Colonic mucosa (tissue), 4 donors: ENCODE measurements at regions not wholly inside any gene's neighbourhood (a gene's known extent, or its start where the extent isn't known, plus 50 kb on each side); places are given as distances from the start of the nearest gene placed in this dataset.
"Not testable (repeated sequence)": the region's sequence is repeated elsewhere in the genome, so short reads cannot be mapped to it uniquely, and the experiment has no call there.

Source experiments
- DNase-seq: peaks from one replicate; pipeline ENCODE4 v3.0.0-alpha.2; 2020
- H3K27ac ChIP-seq: fragments of 200-600 bp; one replicate; pipeline ENCODE4 v1.8.0; 2021
- H3K27me3 ChIP-seq: fragments of 200-600 bp; one replicate; pipeline ENCODE4 v1.8.0; 2021
- H3K36me3 ChIP-seq: fragments of 200-600 bp; one replicate; pipeline ENCODE4 v1.8.0; 2021
- H3K4me1 ChIP-seq: fragments of 200-600 bp; one replicate; pipeline ENCODE4 v1.8.0; 2021; ENCODE audit warnings: mild to moderate bottlenecking
- H3K4me3 ChIP-seq: fragments of 200-600 bp; one replicate; pipeline ENCODE4 v1.8.0; 2021
- H3K9ac ChIP-seq, 2 donors: one replicate each; pipeline ENCODE4 v1.7.0; 2013; ENCODE audit warnings: control low read depth in 2 of 2, low read depth in 2 of 2, low read length in 2 of 2
- H3K9me3 ChIP-seq: fragments of 200-600 bp; one replicate; pipeline ENCODE4 v1.8.0; 2021
- intact Hi-C: fragments of 100-400 bp; cut with DNase I; formaldehyde crosslinking; loops from one replicate; pipeline ENCODE4 v1.14.1; 2022
- TF ChIP-seq, protein P1 (sequence below): fragments of 200-600 bp; IDR thresholded peaks from one replicate; pipeline ENCODE4 v1.8.0; 2022; ENCODE audit warnings: antibody characterized with exemption, mild to moderate bottlenecking
- donor health status: healthy.
- donor health status: DM: no; HTN: no; CAD: no.
- donor health status: DM: no; HTN: no; CAD: no.

DNA sequence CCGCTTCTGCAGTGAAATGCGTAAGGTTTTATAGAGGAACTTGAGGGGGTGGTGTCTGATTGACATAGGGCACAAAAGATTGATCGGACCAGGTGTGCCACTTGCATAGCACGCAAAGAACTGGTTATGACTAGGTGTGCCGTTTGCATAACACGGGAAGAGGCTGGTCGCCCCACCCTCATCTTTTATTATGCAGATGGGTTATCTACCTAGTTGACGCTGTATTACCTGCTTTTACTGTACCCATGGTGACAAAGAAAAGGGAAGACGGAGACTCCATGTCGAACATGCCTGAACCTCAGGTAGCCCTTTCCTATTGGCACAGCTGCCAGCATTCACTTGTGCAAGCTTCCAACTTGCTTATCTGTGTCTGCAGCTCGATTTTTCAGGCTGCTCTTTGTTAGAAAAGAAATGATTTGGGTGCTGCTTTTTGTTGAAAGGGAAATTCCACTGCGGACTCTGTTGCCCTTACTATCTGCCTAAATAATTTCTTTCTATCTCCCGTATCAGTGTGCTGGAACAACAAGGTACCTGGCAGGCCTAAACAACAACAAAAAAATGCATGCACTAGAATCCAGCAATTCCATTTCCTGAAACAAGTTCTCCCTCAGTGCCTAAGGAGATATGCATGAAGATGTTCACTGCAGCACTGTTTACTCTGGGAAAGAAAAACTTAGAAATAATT is 194.4 kb upstream of the KAZN start:
- H3K4me1 ChIP-seq = no peaks in the 10 kb centered on the region
- intact Hi-C loops = no loop called here
- DNase-seq = peak; percentile 61
- H3K27ac ChIP-seq = no peak overlapping the region
- TF ChIP-seq, protein P1, sequence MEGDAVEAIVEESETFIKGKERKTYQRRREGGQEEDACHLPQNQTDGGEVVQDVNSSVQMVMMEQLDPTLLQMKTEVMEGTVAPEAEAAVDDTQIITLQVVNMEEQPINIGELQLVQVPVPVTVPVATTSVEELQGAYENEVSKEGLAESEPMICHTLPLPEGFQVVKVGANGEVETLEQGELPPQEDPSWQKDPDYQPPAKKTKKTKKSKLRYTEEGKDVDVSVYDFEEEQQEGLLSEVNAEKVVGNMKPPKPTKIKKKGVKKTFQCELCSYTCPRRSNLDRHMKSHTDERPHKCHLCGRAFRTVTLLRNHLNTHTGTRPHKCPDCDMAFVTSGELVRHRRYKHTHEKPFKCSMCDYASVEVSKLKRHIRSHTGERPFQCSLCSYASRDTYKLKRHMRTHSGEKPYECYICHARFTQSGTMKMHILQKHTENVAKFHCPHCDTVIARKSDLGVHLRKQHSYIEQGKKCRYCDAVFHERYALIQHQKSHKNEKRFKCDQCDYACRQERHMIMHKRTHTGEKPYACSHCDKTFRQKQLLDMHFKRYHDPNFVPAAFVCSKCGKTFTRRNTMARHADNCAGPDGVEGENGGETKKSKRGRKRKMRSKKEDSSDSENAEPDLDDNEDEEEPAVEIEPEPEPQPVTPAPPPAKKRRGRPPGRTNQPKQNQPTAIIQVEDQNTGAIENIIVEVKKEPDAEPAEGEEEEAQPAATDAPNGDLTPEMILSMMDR = no peak
- no peak overlapping the region for H3K9ac ChIP-seq
- H3K36me3 ChIP-seq = no peaks in the 10 kb centered on the region
- H3K4me3 ChIP-seq = no peak overlapping the region
- H3K9me3 ChIP-seq = no peaks in the 10 kb centered on the region
- H3K27me3 ChIP-seq = no peaks in the 10 kb centered on the region

DNA sequence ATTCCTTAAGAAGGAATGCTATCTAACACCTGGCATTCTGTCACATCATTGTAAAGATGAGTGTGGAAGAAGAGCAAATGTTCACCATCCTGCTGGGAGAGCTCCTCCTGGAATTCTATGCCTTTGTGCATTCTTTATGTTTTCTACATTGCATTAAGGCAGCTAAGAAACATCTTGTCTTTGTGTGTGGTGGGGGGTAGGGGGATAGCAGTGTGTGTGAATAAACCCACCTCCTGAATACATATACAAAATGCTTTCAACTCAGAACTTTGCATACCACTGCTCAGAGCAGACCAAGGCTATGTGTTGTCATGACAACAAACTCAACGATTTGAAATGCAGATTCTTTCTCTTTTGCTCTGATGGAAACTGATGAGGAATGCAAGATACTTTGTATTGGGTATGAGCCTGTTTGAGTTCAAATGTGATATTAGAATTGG is 193.6 kb upstream of the KAZN start:
- Histone ChIP-seq H3K9me3 (no peaks in the 10 kb centered on the region), H3K36me3 (no peaks in the 10 kb centered on the region), H3K9ac (no peak overlapping the region), H3K4me1 (no peaks in the 10 kb centered on the region), H3K27ac (no peak overlapping the region), H3K27me3 (no peaks in the 10 kb centered on the region), H3K4me3 (no peak overlapping the region)
- TF ChIP-seq, protein P1 = no peak
- no peak for DNase-seq
- intact Hi-C loops = loop anchor here (5.0 kb wide), 1 partner anchor 857 kb away; no protein-coding TSS in a partner anchor

DNA sequence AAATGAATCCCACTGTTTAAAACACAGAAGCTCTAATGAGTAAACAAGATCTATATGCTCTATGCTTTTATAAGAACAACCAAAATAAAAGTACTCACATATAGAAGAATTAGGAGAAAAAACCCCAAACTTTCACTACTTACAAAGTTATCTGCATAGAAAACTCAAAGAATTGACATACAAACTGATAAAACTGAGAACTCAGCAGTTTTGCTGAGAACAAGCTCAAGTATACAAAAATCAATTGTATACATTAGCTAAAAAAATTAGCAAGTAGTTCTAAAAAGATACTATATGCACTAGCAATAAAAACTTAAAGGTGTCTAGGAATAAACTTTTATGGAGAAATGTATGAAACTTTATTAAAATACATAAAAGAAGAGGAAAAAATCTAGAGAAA is 186.2 kb upstream of the KAZN start:
- TF ChIP-seq, protein P1 = no peak
- Histone ChIP-seq H3K27me3 (no peaks in the 10 kb centered on the region), H3K9ac (no peak overlapping the region), H3K27ac (no peak overlapping the region), H3K9me3 (no peaks in the 10 kb centered on the region), H3K36me3 (no peaks in the 10 kb centered on the region), H3K4me3 (no peak overlapping the region), H3K4me1 (no peaks in the 10 kb centered on the region)
- DNase-seq = no peak
- intact Hi-C loops = no loop called here

DNA sequence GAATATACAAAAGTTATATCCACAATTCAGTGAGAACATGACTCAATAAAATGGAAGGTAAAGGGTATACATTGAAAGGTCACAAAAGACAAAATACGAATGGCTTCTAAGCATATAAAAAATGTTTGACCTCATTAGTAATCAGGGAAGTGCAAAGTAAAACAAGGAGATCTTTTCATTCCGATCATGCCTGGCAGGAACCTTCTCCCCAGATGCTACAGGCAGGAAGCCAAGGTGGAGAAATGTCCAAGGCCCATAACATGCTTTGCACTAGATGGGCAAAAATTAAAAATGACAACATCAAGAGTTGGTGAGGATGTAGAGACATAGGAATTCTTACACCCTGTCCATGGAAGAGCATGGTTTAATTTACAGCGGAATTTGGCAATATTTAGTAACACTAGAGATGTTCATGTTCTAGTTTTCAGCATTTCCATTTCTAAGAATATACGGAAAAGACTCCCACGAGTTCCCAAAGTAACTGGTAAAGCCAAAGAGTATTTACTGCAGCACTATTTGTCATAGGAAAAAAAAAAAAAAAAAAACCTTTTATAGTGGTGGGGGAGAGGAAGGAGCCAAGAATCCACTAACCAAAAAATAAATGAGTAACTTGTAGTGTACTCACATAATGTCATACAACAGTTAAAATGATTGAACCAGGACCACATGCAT is 184.5 kb upstream of the KAZN start:
- Histone ChIP-seq H3K4me3 (no peak overlapping the region), H3K36me3 (no peaks in the 10 kb centered on the region), H3K27ac (no peak overlapping the region), H3K9me3 (no peaks in the 10 kb centered on the region), H3K4me1 (no peaks in the 10 kb centered on the region), H3K27me3 (no peaks in the 10 kb centered on the region), H3K9ac (no peak overlapping the region)
- DNase-seq = no peak
- TF ChIP-seq, protein P1 = no peak
- intact Hi-C loops = no loop called here

DNA sequence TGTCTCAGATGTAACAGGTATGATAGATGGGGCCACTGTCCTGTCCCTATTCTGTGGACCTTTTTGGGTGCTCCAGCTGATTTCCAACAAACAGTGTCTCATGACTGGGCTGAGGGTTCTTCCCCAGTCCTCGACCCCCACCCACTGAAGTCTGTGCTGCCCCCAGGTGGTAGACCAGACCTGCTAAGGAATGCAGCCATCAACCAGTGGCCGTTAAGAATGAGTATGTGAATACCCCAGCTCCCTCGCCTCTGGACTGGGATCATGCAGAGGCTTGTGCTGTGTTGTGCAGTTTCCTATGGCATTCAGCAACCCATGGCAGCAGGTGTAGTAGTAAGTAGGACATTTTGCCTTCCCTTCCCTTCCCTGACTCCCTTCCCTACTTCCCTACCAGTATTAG is 183.1 kb upstream of the KAZN start:
- no peak for DNase-seq
- H3K4me3 ChIP-seq = no peak overlapping the region
- no peak overlapping the region for H3K9ac ChIP-seq
- no peaks in the 10 kb centered on the region for H3K4me1 ChIP-seq
- intact Hi-C loops = no loop called here
- no peak overlapping the region for H3K27ac ChIP-seq
- H3K27me3 ChIP-seq = no peaks in the 10 kb centered on the region
- H3K36me3 ChIP-seq = no peaks in the 10 kb centered on the region
- H3K9me3 ChIP-seq = no peaks in the 10 kb centered on the region
- TF ChIP-seq, protein P1 = no peak

DNA sequence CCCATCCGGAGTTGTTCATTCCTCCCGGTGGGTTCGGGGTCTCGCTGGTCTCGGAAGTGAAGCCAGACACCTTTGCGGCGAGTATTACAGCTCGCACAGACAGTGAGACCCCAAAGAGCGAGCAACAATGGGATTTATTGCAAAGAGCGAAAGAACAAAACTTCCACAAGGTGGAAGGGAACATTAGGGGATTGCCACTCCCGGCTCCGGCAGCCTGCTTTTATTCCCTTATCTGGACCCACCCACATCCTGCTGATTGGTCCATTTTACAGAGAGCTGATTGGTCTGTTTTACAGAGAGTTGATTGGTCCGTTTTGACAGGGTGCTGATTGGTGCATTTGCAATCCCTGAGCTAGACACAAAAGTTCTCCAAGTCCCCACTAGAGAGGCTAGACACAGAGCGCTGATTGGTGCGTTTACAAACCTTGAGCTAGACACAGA is 178.7 kb upstream of the KAZN start:
- H3K9ac ChIP-seq, H3K4me3 ChIP-seq, H3K27ac ChIP-seq, H3K9me3 ChIP-seq, H3K27me3 ChIP-seq, intact Hi-C loops, DNase-seq, H3K4me1 ChIP-seq, H3K36me3 ChIP-seq: not testable (repeated sequence)
